Peyer's patch (tissue), 4 donors: ENCODE measurements at regions not wholly inside any gene's neighbourhood (a gene's known extent, or its start where the extent isn't known, plus 50 kb on each side); places are given as distances from the start of the nearest gene placed in this dataset.

Experiments used
- DNase-seq, 3 donors: peaks; one replicate each; pipeline ENCODE4 v3.0.0-alpha.2; 2017 to 2019
- H3K27ac ChIP-seq, 4 donors: fragments of 200-600 bp; sonication (generic); one replicate each; pipeline ENCODE4 v1.5.1; 2016 to 2019
- H3K27me3 ChIP-seq, 2 donors: fragments of 200-600 bp; sonication (generic); one replicate each; pipeline ENCODE4 v1.5.1; 2019
- H3K36me3 ChIP-seq, 3 donors: fragments of 200-600 bp; sonication (generic); one replicate each; pipeline ENCODE4 v1.5.1; 2016 to 2019
- H3K4me1 ChIP-seq, 4 donors: fragments of 200-600 bp; sonication (generic); one replicate each; pipeline ENCODE4 v1.5.1; 2016 to 2019
- H3K4me3 ChIP-seq, 4 donors: fragments of 200-600 bp; sonication (generic); 1 replicate in 3 of 4; 2 replicates in 1 of 4; pipeline ENCODE4 v1.5.1; 2016 to 2019; ENCODE audit warnings: mild to moderate bottlenecking in 1 of 4
- H3K9me3 ChIP-seq, 4 donors: fragments of 200-600 bp; sonication (generic); one replicate each; pipeline ENCODE4 v1.5.1; 2016 to 2019; ENCODE audit warnings: mild to moderate bottlenecking in 1 of 4
- CTCF ChIP-seq, 6 experiments: fragments of 450-650 bp in 4 of 6; fragments of 200-600 bp in 2 of 6; sonication (generic) in 1 of 6; IDR thresholded peaks; one replicate each; pipeline ENCODE4 v1.5.1; 2017 to 2019; ENCODE audit warnings: antibody characterized with exemption in 6 of 6, mild to moderate bottlenecking in 3 of 6, moderate library complexity in 1 of 6
- POLR2A ChIP-seq, 2 donors: fragments of 450-650 bp; IDR thresholded peaks; one replicate each; pipeline ENCODE4 v1.5.1; 2017; ENCODE audit warnings: antibody characterized with exemption in 2 of 2, mild to moderate bottlenecking in 2 of 2, moderate library complexity in 2 of 2

- Histone ChIP-seq H3K9me3 (no peaks in the 10 kb centered on the region), H3K36me3 (no peaks in the 10 kb centered on the region), H3K4me3 (no peak overlapping the region), H3K4me1 (no peaks in the 10 kb centered on the region), H3K27me3 (no peaks in the 10 kb centered on the region), H3K27ac (no peak overlapping the region)
- no peak for DNase-seq
- TF ChIP-seq POLR2A (IDR thresholded peaks at IDR 0.05) (no peak), CTCF (IDR thresholded peaks at IDR 0.05) (no peak)
These were observed 1180.2 kb downstream of the RAPGEF2 start for GRCh38 chr4:160283081-160283480.

- Histone ChIP-seq H3K9me3 (no peaks in the 10 kb centered on the region), H3K4me1 (no peaks in the 10 kb centered on the region), H3K27me3 (no peaks in the 10 kb centered on the region), H3K4me3 (no peak overlapping the region), H3K36me3 (no peaks in the 10 kb centered on the region), H3K27ac (no peak overlapping the region)
- TF ChIP-seq POLR2A (IDR thresholded peaks at IDR 0.05) (no peak), CTCF (IDR thresholded peaks at IDR 0.05) (no peak)
- no peak for DNase-seq
These were observed 1181.6 kb downstream of the RAPGEF2 start for GRCh38 chr4:160284516-160284915.

- no peaks in the 10 kb centered on the region for H3K9me3 ChIP-seq
These were observed 1183.2 kb downstream of the RAPGEF2 start for GRCh38 chr4:160286051-160286450.

GRCh38 chr4:160296476-160296875, 1193.6 kb downstream of the RAPGEF2 start:
- H3K27me3 ChIP-seq = no peaks in the 10 kb centered on the region
- DNase-seq = no peak
- H3K4me3 ChIP-seq = no peak overlapping the region
- TF ChIP-seq CTCF (IDR thresholded peaks at IDR 0.05) (no peak), POLR2A (IDR thresholded peaks at IDR 0.05) (no peak)
- H3K27ac ChIP-seq = no peak overlapping the region
- H3K36me3 ChIP-seq = no peaks in the 10 kb centered on the region
- no peaks in the 10 kb centered on the region for H3K4me1 ChIP-seq
- no peaks in the 10 kb centered on the region for H3K9me3 ChIP-seq

More at GRCh38 chr4:160286051-160286450, 1183.2 kb downstream of the RAPGEF2 start:
- no peak for DNase-seq
- Histone ChIP-seq H3K4me3 (no peak overlapping the region), H3K4me1 (no peaks in the 10 kb centered on the region), H3K27me3 (no peaks in the 10 kb centered on the region), H3K36me3 (no peaks in the 10 kb centered on the region), H3K27ac (no peak overlapping the region)
- TF ChIP-seq POLR2A (IDR thresholded peaks at IDR 0.05) (no peak), CTCF (IDR thresholded peaks at IDR 0.05) (no peak)

GRCh38 chr4:160299177-160299576, 1196.3 kb downstream of the RAPGEF2 start:
- Histone ChIP-seq H3K4me3 (no peak overlapping the region), H3K4me1 (no peaks in the 10 kb centered on the region), H3K36me3 (no peaks in the 10 kb centered on the region), H3K27ac (no peak overlapping the region), H3K9me3 (no peaks in the 10 kb centered on the region), H3K27me3 (no peaks in the 10 kb centered on the region)
- TF ChIP-seq POLR2A (IDR thresholded peaks at IDR 0.05) = no peak
- TF ChIP-seq CTCF (IDR thresholded peaks at IDR 0.05) = no peak
- no peak for DNase-seq

- H3K4me1 ChIP-seq = no peaks in the 10 kb centered on the region
- DNase-seq = no peak
- no peaks in the 10 kb centered on the region for H3K9me3 ChIP-seq
- no peaks in the 10 kb centered on the region for H3K27me3 ChIP-seq
- H3K4me3 ChIP-seq = no peak overlapping the region
- no peak for TF ChIP-seq CTCF (IDR thresholded peaks at IDR 0.05)
- no peak for TF ChIP-seq POLR2A (IDR thresholded peaks at IDR 0.05)
- H3K36me3 ChIP-seq = no peaks in the 10 kb centered on the region
- H3K27ac ChIP-seq = no peak overlapping the region
These were observed 1196.7 kb downstream of the RAPGEF2 start for GRCh38 chr4:160299608-160300007.
